Left kidney (tissue), 1 donor: ENCODE measurements at regions not wholly inside any gene's neighbourhood (a gene's known extent, or its start where the extent isn't known, plus 50 kb on each side); places are given as distances from the start of the nearest gene placed in this dataset.

Source experiments
- DNase-seq: peaks from one replicate; pipeline ENCODE4 v3.0.0-alpha.2; 2013

DNA sequence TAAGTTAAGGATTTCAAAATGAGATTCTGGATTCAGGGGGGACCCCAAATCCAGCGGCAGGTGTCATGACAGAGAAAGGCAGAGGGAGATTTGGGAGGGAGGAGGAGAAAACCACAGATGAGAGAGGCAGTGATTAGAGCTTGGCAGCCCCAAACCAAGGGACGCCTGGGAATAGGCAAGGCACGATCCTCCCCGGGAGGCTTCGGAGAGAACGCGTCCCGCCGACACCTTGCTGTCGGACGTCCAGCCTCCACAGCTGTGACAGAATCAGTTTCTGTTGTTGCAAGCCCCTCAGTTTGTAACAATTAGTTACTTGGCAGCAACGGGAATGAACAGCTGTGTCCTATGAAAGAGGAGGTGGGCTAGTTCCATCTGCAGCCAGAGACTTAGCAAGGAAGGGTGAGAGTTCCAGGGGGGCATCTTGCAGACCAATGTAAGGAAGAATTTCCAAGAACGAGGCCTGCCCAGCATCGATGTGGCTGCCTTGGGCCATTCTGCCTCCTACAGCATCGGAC lies 110.7 kb upstream of the SDK2 start:
- DNase-seq: no peak

DNA sequence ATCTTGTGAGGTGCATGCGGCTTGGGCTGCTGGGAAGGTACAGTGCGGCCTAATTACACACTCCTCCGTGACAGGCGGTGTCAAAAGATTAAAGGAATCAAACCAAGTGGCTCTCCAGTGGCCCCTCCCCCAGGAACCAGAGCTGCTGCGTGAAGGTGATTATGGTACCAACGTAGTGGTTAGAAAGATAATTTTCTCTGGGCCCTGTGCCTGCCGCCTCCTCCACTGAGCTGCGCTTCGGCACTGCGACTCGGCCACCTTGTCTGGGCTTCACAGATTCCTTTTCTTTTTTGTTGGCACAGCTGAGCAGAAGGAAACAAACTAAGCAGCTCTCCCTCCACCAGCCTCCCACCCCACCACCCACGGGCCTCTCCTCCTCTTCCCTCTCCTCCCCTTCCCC lies 113.2 kb upstream of the SDK2 start:
- DNase-seq: no peak

DNA sequence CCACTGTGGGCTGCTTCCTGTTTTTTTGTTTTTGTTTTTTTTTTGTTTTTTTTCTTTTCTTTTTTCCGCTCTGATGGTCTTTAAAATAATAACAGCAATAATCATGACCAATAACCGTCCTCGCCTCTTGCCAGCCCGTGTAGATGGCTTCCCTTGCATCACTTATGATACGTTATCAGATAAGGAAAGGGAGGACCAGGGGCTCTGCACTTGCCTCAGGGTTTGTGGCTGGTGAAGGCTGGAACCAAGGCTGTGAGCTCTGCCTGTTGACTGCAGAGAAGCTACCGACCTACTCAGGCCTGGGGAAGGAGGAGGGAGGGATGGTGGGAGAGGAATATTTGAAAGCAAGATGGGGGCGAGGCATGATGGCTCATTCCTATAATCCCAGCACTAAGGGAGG lies 114.0 kb upstream of the SDK2 start:
- no peak for DNase-seq

DNA sequence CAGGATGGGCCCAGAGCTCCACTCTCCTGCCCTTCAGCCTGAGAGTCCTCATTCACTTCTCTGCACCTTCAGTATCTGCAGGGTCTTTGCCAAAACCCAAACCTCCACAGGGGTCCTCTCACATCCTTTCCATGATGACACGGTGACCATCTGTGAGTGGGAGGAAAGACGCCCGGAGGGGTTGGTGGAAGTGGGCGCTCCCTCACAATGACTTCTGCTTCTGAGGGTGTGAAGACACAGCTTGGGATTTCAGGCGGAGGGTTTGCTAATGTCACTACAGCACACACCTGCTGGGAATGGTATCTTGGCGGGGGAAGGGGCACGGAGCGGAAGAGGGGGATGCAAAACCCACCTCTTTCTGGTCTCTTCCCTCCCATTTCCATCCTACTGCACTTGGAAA lies 115.1 kb upstream of the SDK2 start:
- no peak for DNase-seq

DNA sequence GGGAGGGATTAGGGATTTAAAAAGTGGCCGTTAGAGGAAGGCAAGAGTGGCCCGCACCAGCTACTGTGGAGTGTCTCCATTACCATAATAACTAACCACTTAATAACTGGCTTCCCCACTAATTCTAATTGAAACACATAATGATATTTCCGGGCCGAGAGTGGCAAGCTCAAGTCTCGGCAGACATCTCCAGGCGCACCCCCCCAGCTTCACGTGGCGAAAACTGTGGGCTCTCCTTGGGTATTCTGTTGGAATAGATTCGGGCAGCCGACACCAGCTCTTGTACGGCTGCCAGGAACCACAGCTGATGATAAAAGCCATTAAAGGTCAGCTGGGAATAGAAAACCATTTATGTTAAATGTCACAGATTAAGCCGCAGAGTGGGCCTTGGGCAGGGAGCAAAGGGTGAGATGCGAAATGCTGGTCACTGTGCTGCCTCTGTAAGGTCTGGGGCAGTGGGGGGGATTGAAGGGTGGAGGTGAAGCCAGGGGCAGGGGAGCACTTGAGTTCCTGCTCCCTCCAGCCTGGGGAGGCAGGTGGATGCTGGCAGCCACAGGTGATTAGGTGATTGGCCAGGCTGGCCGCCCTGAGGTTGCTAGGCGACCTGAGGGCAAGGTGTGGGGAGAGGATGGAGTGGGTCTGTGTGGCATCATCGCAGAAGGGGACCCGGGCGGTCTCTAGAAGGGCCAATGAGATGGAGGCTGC lies 115.6 kb upstream of the SDK2 start:
- no peak for DNase-seq

DNA sequence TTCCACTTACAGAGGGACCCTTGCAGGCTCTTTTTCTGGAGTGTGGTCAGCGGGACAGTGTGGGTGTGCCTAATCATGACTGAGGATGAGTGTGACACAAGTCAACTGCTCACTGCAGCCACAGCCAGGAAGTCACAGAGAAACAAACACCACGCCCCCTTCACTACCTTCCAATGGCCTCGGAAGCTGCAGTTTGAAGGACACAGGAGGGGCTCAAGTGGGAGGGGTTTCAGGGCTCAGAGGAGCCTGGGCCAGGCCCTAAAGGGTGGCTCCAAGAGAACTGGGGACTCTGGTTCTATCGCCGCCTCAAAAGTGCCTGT lies 116.2 kb upstream of the SDK2 start:
- DNase-seq: no peak

DNA sequence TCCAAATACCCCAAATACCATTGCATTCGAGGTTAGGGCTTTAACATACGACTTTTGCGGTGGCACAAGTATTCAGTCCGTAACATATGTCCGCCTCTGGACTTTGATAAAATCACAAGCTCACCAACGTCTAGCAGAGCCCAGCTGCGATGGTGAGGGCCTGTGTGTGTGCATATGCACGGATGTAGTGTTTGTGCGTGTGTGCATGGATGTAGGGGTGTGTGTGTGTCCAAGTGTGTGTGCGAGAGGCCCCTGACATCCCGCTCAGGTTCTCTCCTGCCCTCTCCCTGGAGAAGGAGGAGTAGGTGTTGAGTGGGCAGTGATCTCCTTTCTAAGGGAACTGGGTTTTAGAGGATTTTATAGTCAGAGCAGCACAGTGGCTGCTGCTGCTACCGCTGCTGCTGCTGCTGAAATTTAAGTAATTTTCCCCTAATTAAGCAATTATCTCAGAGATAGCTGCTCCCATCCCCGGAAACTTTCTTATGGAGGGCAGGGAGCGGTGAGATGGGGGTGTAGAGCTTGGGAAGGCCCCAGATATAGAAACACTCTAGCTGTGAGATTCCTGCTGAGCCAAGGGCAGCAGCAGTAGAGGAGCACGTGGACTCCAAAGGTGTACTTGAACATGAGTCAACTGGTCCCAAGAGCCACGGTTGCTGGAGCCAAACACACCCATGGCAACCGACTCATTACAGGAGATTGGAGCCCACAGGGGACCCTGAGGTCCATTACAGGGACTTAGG lies 121.7 kb upstream of the SDK2 start:
- DNase-seq: no peak

DNA sequence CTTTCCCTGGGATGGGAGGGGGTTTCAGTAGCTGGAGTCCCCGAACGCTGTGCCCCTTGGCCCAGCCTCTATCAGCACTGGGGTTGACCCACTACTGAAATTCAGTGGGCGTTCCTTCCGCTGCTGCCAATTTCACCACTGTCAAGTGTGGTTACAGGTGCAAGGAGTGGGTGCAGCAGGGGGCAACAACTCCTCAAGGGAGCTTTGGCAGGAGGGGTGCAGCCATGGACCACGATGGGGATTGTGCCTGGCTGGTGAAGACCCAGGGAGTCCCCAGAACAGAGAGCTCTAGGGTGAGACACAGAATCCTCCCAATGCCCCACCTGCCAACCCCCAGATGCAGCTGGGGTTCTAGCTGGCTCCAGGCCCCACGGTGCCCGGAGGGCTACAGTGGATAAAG lies 123.5 kb upstream of the SDK2 start:
- DNase-seq: no peak

DNA sequence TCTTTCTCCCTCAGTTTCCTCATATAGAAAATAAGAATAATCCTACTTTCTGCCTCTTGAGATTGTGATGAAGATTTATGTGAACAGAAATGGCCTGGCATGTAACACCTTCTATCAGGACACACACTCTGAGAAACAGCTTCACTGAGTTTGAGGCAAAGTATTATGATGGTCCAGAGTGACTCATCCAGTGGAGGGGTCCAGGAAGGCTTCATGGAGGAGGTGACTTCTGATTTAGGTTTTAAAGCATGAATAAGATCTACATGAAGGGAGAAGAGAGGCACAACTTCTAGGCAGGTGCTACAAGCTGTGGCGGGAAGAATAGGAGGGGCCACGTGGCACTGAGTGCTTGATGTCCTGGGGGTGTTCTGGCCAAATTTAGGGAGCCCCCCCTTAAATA lies 124.4 kb upstream of the SDK2 start:
- DNase-seq: no peak

DNA sequence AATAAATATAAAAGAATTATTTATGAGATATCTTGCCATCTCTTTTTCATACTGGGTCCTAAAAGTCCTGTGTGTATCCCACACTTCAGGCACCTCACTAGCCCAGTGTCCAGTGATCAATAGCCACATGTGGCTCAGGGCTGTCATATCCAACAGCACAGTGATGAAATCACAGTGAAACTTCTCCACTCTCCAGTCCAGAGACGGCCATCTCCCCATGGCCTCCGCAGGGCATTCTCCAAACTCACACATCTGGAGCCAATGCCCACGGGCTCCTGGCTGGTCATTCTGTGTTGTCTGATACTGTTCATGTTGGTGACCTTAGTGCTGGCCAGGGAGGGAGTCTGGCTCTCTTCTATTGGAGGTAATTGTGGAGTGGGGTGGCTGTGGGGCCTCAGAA lies 125.2 kb upstream of the SDK2 start:
- DNase-seq: no peak

DNA sequence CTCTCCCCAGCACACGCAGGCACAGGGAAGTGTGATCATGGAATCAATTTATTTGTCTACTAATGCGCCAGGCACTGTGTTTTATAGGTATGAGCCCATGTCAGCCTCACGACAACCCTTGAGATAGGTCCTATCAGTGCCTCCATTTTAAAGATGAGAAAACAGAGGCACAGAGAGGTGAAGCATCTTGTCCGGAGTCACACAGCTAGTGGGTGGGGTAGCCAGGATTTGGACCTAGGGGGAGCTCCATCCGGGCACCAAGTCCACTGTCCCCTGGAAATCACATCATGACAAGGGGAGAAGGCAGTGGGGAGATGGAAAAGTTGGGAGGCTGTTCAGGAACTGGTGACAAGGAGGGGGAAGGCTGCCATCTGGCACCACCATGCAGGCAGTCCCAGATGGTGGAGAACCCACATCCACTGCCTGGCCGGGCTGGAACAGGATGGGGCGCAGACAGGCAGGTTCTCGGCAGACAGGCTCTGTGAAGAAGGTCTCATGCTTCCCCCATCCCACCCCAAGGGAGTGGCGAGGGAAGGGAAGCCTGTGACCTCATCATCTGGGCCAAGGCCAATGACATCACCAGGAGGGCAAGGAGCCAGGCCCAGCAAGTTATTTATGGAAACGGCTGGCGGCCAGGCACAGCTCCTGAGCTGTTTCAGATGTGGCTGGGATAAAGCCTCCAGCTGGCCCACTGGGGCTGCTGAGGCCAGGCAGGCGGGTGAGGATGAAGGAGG lies 126.0 kb upstream of the SDK2 start:
- peak; percentile 79 for DNase-seq

DNA sequence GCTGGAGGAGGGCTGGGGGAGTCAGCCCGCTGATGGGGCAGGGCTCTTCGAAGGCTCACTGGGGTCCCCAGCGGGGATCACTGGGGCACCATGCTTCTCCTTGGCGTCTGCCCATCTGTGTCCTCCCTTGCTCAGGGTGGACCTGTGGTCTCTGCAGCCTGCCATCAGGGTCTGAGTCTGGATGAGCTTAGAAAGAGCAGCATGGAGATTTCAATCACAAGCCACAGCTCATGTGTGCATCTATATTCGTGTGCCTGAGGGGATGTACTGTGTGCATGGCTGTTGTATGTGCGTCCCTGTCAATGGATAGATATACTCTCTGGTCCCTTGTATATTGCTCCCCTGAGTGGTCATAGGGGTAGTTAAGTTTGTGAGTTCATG lies 126.6 kb upstream of the SDK2 start:
- no peak for DNase-seq

DNA sequence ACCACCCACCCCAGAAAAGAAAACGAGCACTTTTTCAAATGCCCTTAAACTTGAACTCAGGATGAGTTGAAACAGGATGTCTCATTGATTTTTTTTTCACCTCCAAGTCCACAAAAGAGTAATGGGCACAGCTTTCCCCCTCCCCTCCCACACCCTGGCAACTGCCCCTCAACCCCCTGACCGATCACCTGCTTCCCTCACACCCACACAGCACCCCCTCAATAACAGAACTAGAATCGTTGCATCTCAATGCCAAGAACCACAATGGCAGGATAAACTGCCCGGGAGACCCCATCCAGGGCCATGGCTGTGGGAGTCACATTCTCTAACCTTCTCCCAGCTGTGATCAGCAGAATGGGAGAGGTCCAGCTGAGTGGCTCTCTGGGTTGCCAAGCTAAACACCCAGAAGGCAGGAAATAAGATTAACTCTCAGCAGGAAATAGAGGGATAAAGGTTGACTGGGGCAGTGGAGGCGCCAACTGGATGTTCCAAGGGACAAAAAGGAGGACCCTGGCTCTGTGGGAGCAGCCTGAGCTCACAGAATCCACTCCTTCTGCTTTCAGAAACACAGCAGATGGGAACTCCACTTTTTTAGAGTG lies 128.0 kb upstream of the SDK2 start:
- no peak for DNase-seq

DNA sequence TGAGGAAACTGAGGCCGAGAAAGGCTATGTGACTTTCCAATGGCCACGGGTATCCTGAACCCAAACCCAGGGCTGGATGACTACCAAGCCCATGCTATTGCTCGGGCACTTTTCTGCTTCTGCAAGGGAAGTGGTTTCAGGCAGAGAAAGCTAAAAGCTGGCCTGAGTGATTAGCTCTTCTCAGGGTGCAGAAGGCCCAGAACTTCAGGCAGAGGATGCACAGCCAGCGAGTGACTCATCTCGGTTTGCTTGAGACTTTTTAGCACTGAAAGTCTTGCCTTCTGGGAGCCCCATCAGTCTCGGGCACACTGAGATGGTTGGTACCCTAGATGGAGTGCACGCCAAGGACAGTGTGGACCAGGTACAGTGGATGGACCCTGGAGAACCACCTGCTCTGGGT lies 129.5 kb upstream of the SDK2 start:
- DNase-seq: no peak

DNA sequence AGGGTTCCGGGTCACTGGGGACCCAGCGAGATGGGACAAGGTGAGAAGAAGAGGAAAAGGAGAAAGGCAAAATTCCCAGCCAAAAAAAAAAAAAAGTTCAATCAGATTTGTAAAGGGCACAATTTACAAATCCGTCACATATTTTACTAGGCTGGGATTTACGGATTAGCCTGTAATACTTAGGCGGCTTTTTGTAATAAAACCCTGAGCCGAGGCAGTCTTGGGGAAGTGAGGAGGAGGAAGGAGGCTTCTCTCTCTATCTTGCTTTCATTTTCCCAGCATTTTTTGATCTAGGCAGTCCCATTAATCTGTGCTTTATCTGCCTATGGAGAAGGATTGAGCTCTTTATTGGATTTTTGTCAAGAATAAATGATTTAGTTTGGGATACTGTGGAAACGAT lies 130.6 kb upstream of the SDK2 start:
- DNase-seq: no peak

DNA sequence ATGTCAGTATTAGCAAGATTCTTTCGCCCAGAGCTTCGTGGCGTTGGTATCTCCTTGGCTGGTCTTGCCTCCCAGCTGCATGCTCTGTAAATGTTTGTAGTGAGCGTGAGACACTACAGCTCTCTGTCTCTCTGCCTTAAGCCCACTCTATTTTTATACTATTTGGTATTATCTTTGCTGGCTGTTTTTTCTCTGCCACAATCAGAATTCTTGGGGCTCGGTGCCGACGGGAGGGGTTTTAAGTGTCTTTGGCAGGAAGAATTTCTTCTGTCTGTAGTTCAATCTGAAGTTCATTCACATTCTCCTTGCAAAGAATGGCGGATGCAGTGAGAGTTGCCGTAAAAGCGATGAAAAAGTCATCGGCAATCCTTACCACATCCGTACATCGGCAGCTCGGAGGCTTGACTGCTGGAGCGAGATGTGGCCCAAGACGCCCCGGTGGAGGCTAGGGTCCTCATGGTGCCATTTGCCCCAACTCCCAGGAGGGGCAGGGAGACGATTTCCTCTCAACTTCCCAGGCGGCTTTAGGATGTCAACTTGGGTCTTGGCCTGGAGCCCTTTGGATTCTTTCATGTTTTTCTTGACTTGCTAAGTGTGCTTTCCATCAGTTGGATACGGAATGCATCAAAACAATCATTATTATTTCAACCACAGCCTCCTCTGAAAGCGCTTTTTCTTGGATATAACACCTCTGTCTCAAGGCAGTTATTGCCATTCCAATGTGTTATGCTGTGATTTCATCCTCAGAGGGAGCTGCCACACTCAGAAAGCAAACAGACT lies 132.3 kb upstream of the SDK2 start:
- DNase-seq: no peak

DNA sequence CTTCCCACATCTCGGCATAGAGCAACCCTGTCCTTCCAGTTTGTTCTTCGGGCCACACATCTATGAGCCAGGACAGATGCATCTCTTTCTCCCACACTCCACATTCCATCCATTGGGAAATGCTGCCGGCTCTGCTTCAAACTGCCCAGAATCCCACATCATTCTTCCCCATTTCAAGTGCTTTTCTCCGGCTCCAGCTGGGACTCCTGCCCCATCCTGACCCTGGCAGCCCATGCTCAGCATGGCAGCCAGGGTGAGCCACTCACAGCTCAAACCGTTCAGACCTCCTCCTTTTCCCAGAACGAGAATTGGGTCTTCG lies 132.8 kb upstream of the SDK2 start:
- no peak for DNase-seq

DNA sequence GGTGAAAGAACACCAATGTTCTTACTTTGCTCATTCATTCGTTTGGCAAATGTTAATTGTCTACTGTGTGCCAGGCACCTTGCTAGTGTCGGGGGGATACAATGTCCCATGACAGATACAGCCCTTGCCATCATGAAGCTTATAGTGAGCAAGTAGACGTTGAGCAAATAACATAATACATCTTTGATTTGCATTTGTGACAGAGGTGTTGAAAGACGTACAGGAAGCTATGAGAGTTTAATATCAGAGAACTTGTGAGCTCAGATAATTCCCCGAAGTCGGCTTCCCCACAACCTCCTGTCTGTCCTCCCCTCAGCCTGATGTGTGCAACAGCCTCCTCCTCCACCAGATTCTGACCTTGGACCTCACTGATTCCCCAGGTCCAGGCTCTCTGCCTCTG lies 138.0 kb upstream of the SDK2 start:
- DNase-seq: no peak

DNA sequence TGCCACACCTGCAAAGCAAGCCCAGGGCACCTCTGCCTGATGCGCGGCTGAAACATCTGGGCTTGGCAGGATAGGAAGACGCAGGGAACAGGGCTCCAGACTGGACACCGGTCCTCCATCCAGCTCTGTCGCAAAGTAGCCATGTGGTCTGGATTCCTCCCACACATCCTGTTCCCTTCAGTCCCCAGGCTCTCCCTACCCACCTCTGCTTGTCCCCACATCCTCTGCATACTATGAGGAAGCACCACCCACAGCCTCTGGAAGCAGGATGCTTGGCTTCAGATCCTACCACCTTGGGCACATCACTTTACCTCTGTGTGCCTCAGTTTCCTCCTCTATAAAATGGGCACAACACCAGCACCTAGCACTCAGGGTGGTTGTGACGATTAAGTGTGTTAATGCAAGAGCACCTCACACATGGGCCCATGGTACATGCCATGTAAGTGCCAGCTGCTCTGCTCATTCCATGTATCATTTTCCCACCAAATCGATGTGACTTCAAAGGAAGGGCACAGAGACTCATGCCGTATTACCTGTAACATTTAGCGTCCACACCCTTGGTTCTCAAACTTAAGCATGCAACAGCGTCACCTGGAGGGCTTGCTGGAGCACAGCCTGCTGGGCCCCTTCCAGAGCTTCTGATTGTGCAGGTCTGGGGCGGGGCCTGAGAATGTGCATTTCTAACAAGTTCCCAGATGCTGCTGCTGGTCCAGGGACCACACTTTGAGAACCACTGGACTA lies 138.6 kb upstream of the SDK2 start:
- no peak for DNase-seq

DNA sequence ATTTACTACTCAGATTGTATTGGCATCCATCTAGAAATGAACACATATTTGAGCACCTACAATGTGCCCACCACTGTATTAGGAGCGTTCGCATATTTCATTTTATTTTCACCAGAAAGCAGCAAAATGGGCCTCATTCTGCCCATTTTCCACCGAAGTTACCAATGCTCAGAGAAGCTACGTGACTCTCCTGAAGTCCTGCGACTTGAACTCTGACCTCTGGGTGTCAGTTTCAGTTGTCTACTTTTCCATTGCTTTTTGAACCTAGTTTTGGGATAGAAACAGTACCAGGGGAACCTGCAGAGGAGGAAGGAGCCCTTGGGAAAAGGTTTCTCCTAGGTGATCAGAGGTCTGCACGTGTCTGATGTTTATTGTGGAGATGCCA lies 139.1 kb upstream of the SDK2 start:
- no peak for DNase-seq

DNA sequence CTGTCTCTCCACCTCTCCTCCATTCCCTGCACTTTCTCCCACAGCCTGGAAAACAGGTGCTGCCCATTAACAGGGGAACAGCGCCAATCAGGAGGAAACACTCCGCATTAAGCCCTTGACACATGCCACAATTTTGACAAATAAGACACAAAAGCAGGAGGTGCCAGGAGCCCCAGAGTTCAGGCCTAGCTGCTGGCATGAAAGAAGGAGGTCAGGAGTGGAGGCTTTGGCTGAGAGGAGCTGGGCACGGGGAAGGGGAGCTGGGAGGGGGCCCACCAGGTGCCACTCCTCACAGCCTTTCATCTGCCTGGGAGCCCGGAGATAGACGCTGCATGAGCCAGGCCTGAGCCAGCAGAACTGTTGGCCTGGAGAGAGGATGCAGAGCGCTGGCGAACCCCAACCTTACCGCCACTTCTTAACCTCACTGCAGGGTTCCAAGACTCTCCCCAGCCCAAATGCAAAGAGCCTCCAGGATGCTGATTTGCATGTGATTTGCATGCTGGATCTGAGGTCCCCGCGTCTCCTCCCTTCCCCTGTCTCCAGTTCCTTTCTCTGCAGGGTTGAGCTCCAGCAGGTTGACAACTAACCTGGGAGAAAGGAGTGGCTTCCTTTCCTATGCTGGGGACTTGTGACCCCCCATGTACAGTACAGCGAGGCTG lies 139.8 kb upstream of the SDK2 start:
- DNase-seq: no peak
